K562 (cell line): ENCODE measurements at regions not wholly inside any gene's neighbourhood (a gene's known extent, or its start where the extent isn't known, plus 50 kb on each side); places are given as distances from the start of the nearest gene placed in this dataset.

Source experiments
- ATAC-seq: fragments of 200-7000 bp; cut with Tn5 transposase; 3 replicates; pipeline ENCODE4 v1.9.1; 2020; ENCODE audit warnings: moderate library complexity
- BruUV-seq: library from RNA; stranded (reverse); fragments of 400-500 nt; replicated peaks from 2 replicates; lab custom pipeline; 2021; lab: Mats Ljungman, UMichigan
- CTCF ChIA-PET: fragments of 300-600 bp; formaldehyde crosslinking; extraction: SDS; loops from one replicate; lab custom pipeline; 2021; ENCODE audit warnings: low intra/inter-chr PET ratio; lab: Yijun Ruan, JAX
- POLR2A ChIA-PET: fragments of 300-600, 350-650 bp; sonication (Branson Sonifier 250); formaldehyde crosslinking; extraction: SDS; loops from one replicate; lab custom pipeline; 2021; ENCODE audit warnings: antibody characterized with exemption, inconsistent platforms; lab: Yijun Ruan, JAX
- DNase-seq, 4 experiments: peaks; one replicate each; pipeline versions ENCODE4 v3.0.0 to v3.0.0-alpha.2; 2011 to 2018; ENCODE audit warnings: low spot score in 3 of 4, mixed read lengths in 3 of 4; ENCODE audit errors: extremely low read depth in 1 of 4
- FAIRE-seq: peaks from 2 replicates; lab custom pipeline; 2011; peaks lifted over from hg19 to GRCh38; lab: Jason Lieb, UNC
- H2AFZ ChIP-seq: 2 replicates; pipeline ENCODE4 v1.6.0; 2011; ENCODE audit warnings: low read depth, low read length, control low read depth, inconsistent platforms
- H3K27ac ChIP-seq: fragments of 200-600 bp; 3 replicates; pipeline ENCODE4 v1.8.0; 2011; ENCODE audit warnings: low read depth, mild to moderate bottlenecking, control low read depth, inconsistent platforms, low read length, moderate library complexity, mixed read lengths; ENCODE audit errors: extremely low read depth
- H3K27me3 ChIP-seq, 2 experiments: fragments of 300-600 bp in 1 of 2; 2 replicates in 1 of 2; 3 replicates in 1 of 2; pipeline versions ENCODE4 v1.6.0 to v1.8.0; 2011; ENCODE audit warnings: inconsistent platforms in 2 of 2, low read length in 2 of 2, mild to moderate bottlenecking in 1 of 2, mixed read lengths in 1 of 2, moderate library complexity in 1 of 2; ENCODE audit not compliant: control insufficient read depth in 2 of 2, insufficient read depth in 2 of 2
- H3K36me3 ChIP-seq: fragments of 300-600 bp; 3 replicates; pipeline ENCODE4 v1.8.0; 2011; ENCODE audit warnings: mild to moderate bottlenecking, low read length, inconsistent platforms; ENCODE audit not compliant: control insufficient read depth, insufficient read depth
- H3K4me1 ChIP-seq, 2 experiments: fragments of 200-600 bp in 1 of 2; replicated peaks in 1 of 2; 2 replicates in 1 of 2; 3 replicates in 1 of 2; pipeline versions ENCODE4 v1.5.1 to v1.8.0; 2011; ENCODE audit warnings: inconsistent platforms in 2 of 2, low read length in 2 of 2, mild to moderate bottlenecking in 1 of 2, mixed read lengths in 1 of 2, moderate library complexity in 1 of 2; ENCODE audit not compliant: control insufficient read depth in 2 of 2, insufficient read depth in 2 of 2
- H3K4me2 ChIP-seq: 2 replicates; pipeline ENCODE4 v1.6.1; 2011; ENCODE audit warnings: low read length, control low read depth, inconsistent platforms, mixed read lengths; ENCODE audit not compliant: insufficient read depth
- H3K4me3 ChIP-seq: fragments of 200-600 bp; sonication (generic), shearing (Covaris generic); 2 replicates; pipeline ENCODE4 v1.5.1; 2016; ENCODE audit warnings: control low read depth, inconsistent platforms
- H3K79me2 ChIP-seq: fragments of 200-600 bp; 3 replicates; pipeline ENCODE4 v1.8.0; 2011; ENCODE audit warnings: low read length, inconsistent platforms; ENCODE audit not compliant: control insufficient read depth, insufficient read depth
- H3K9ac ChIP-seq, 2 experiments: 2 replicates each; pipeline versions ENCODE4 v1.6.0 to v1.6.1; 2011; ENCODE audit warnings: low read depth in 2 of 2, low read length in 2 of 2, control low read depth in 1 of 2, inconsistent platforms in 1 of 2, mild to moderate bottlenecking in 1 of 2, mixed read lengths in 1 of 2; ENCODE audit not compliant: insufficient read depth in 1 of 2
- H3K9me1 ChIP-seq: one replicate; pipeline ENCODE4 v1.6.0; 2011; ENCODE audit warnings: inconsistent platforms, mild to moderate bottlenecking, low read length, moderate library complexity; ENCODE audit not compliant: control insufficient read depth, insufficient read depth
- H3K9me3 ChIP-seq: replicated peaks from 2 replicates; pipeline ENCODE4 v1.5.1; 2011; ENCODE audit warnings: low read depth, low read length, inconsistent platforms; ENCODE audit not compliant: control insufficient read depth, insufficient read depth
- H4K20me1 ChIP-seq: replicated peaks from 2 replicates; pipeline ENCODE4 v1.6.1; 2011; ENCODE audit warnings: low read length, inconsistent platforms, mixed read lengths; ENCODE audit not compliant: control insufficient read depth, insufficient read depth
- ATF2 ChIP-seq: sonication (generic); formaldehyde crosslinking; IDR thresholded peaks from 2 replicates; pipeline ENCODE4 v1.8.1; 2022; ENCODE audit warnings: missing genetic modification reagents
- CBX2 ChIP-seq: fragments of 200-600 bp; sonication (generic); IDR thresholded peaks from one replicate; pipeline ENCODE4 v1.6.1; 2012; ENCODE audit warnings: mild to moderate bottlenecking, low read length, inconsistent platforms; ENCODE audit not compliant: insufficient read depth, poor library complexity, severe bottlenecking
- ELF2 ChIP-seq: fragments of 250-450 bp; sonication (Bioruptor Pico); IDR thresholded peaks from 2 replicates; pipeline ENCODE4 v1.5.0; 2021; ENCODE audit warnings: mild to moderate bottlenecking
- ELF4 ChIP-seq: fragments of 450-650 bp; formaldehyde crosslinking; IDR thresholded peaks from 2 replicates; pipeline ENCODE4 v1.4.0; 2022; ENCODE audit warnings: missing genetic modification characterization
- IRF2 ChIP-seq: sonication (generic); formaldehyde crosslinking; IDR thresholded peaks from 2 replicates; pipeline ENCODE4 v1.8.1; 2022; ENCODE audit warnings: mild to moderate bottlenecking, missing genetic modification reagents
- MAFG ChIP-seq: fragments of 450-650 bp; conservative IDR thresholded peaks from 2 replicates; pipeline ENCODE4 v1.6.1; 2016; ENCODE audit warnings: missing genetic modification characterization, missing compliant biosample characterization
- NR2F6 ChIP-seq: fragments of 450-650 bp; formaldehyde crosslinking; IDR thresholded peaks from 2 replicates; pipeline ENCODE4 v1.4.0; 2020; ENCODE audit warnings: mild to moderate bottlenecking
- RNF2 ChIP-seq: sonication (generic); IDR thresholded peaks from 2 replicates; pipeline ENCODE4 v1.6.1; 2016
- TEAD2 ChIP-seq: fragments of 450-650 bp; IDR thresholded peaks from 2 replicates; pipeline ENCODE4 v1.6.1; 2016; ENCODE audit warnings: missing genetic modification characterization, control low read depth, missing compliant biosample characterization
- TEAD4 ChIP-seq, 2 experiments: sonication (generic) in 1 of 2; formaldehyde crosslinking in 1 of 2; IDR thresholded peaks; 2 replicates each; pipeline versions ENCODE4 v1.6.1 to v1.8.0; 2012 to 2022; ENCODE audit warnings: borderline replicate concordance in 1 of 2, inconsistent platforms in 1 of 2, low read length in 1 of 2, mild to moderate bottlenecking in 1 of 2, missing genetic modification reagents in 1 of 2
- YY1 ChIP-seq, 3 experiments: IDR thresholded peaks; 2 replicates each; pipeline ENCODE4 v1.6.1; 2011; ENCODE audit warnings: low read length in 2 of 3, mild to moderate bottlenecking in 2 of 3, moderate library complexity in 2 of 3, borderline replicate concordance in 1 of 3, control low read depth in 1 of 3, low read depth in 1 of 3; ENCODE audit not compliant: insufficient read depth in 3 of 3, insufficient replicate concordance in 2 of 3, control insufficient read depth in 1 of 3, insufficient read length in 1 of 3; ENCODE audit errors: extremely low read depth in 1 of 3
- ZNF668 ChIP-seq: fragments of 250-450 bp; sonication (Bioruptor Pico); IDR thresholded peaks from 2 replicates; pipeline ENCODE4 v1.8.0; 2022; ENCODE audit warnings: mild to moderate bottlenecking, inconsistent platforms
- ZNF707 ChIP-seq: fragments of 250-450 bp; sonication (Bioruptor Pico); conservative IDR thresholded peaks from 2 replicates; pipeline ENCODE4 v1.8.0; 2022; ENCODE audit warnings: inconsistent platforms, mild to moderate bottlenecking, moderate library complexity
- in situ Hi-C: fragments of 300-500 bp; cut with MboI; formaldehyde crosslinking; loops from 4 replicates; pipeline ENCODE4 v1.15.0; 2018; ENCODE audit warnings: inconsistent platforms, mixed read lengths
- intact Hi-C: fragments of 100-400 bp; cut with micrococcal nuclease; formaldehyde crosslinking; loops from 2 replicates; pipeline ENCODE4 v1.14.2; 2022
- TF ChIP-seq, protein P1 (sequence below): sonication (generic); formaldehyde crosslinking; IDR thresholded peaks from 2 replicates; pipeline ENCODE4 v1.8.0; 2022; ENCODE audit warnings: mild to moderate bottlenecking, missing genetic modification reagents
- TF ChIP-seq, protein P2 (sequence below): IDR thresholded peaks from 2 replicates; pipeline ENCODE4 v1.6.1; 2012; ENCODE audit warnings: low read depth, low read length, improper control_type of control experiment, borderline replicate concordance

DNA sequence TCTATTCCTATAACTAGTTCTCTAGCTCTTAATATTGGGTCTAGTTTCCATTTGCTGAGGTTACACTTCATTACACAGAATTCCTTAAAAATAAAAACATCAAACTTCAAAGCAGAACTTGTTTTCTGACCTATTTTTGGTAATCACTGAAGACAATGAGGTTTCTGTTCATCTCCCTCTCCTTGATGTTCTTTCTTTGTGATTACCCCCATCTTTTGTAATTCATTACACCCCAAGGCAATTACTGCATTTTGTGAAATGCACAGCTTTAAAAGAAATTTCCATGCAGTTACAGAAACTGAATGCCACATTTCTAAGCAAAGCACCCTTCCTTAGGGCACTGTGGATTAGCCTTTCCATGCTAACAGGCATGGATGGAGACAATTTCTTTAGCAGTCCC is 363.2 kb upstream of the RND3 start:
- Histone ChIP-seq H3K9me1 (no peaks in the 10 kb centered on the region), H3K9ac (no peak overlapping the region), H3K4me1 (no peaks in the 10 kb centered on the region), H3K4me3 (no peak overlapping the region), H3K79me2 (no peaks in the 10 kb centered on the region), H4K20me1 (no peaks in the 10 kb centered on the region), H2AFZ (no peak overlapping the region), H3K27me3 (no peaks in the 10 kb centered on the region), H3K36me3 (no peaks in the 10 kb centered on the region), H3K27ac (no peak overlapping the region), H3K9me3 (no peaks in the 10 kb centered on the region), H3K4me2 (no peak overlapping the region)
- in situ Hi-C loops (no loop called here), intact Hi-C loops (no loop called here)
- no TSS peak for BruUV-seq
- CTCF ChIA-PET: no interaction called here
- POLR2A ChIA-PET: no interaction called here
- FAIRE-seq: no peak
- no peak for ATAC-seq
- DNase-seq: no peak
- no peak for TF ChIP-seq MAFG (tag)
- TF ChIP-seq ATF2 (CRISPR knock-in tag): no peak
- no peak for TF ChIP-seq TEAD2 (tag)
- no peak for TF ChIP-seq IRF2 (CRISPR knock-in tag)
- no peak for TF ChIP-seq ELF2
- TF ChIP-seq RNF2: no peak
- TF ChIP-seq TEAD4 (IDR thresholded peaks at IDR 0.05; ENCODE audit: low read length): no peak
- TF ChIP-seq TEAD4 (CRISPR knock-in tag; IDR thresholded peaks at IDR 0.05; ENCODE audit: borderline replicate concordance): no peak
- TF ChIP-seq YY1 (IDR thresholded peaks at IDR 0.05; ENCODE audit: borderline replicate concordance in 1 of 3, control insufficient read depth in 1 of 3, extremely low read depth in 1 of 3, insufficient read depth in 3 of 3, insufficient read length in 1 of 3, insufficient replicate concordance in 2 of 3, low read depth in 1 of 3, low read length in 2 of 3): no peak
- TF ChIP-seq ZNF668 (CRISPR knock-in tag): no peak
- TF ChIP-seq CBX2: no peak
- no peak for TF ChIP-seq ZNF707 (CRISPR knock-in tag)
- TF ChIP-seq, protein P1, sequence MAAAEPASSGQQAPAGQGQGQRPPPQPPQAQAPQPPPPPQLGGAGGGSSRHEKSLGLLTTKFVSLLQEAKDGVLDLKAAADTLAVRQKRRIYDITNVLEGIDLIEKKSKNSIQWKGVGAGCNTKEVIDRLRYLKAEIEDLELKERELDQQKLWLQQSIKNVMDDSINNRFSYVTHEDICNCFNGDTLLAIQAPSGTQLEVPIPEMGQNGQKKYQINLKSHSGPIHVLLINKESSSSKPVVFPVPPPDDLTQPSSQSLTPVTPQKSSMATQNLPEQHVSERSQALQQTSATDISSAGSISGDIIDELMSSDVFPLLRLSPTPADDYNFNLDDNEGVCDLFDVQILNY (CRISPR knock-in tag): no peak
- no peak for TF ChIP-seq NR2F6 (CRISPR knock-in tag)
- TF ChIP-seq ELF4 (CRISPR knock-in tag): no peak
- TF ChIP-seq, protein P2, sequence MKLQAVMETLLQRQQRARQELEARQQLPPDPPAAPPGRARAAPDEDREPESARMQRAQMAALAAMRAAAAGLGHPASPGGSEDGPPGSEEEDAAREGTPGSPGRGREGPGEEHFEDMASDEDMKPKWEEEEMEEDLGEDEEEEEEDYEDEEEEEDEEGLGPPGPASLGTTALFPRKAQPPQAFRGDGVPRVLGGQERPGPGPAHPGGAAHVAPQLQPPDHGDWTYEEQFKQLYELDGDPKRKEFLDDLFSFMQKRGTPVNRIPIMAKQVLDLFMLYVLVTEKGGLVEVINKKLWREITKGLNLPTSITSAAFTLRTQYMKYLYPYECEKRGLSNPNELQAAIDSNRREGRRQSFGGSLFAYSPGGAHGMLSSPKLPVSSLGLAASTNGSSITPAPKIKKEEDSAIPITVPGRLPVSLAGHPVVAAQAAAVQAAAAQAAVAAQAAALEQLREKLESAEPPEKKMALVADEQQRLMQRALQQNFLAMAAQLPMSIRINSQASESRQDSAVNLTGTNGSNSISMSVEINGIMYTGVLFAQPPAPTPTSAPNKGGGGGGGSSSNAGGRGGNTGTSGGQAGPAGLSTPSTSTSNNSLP: no peak
